ENCODE measurements at regions not wholly inside any gene's neighbourhood (a gene's known extent, or its start where the extent isn't known, plus 50 kb on each side); places are given as distances from the start of the nearest gene placed in this dataset.

DNA sequence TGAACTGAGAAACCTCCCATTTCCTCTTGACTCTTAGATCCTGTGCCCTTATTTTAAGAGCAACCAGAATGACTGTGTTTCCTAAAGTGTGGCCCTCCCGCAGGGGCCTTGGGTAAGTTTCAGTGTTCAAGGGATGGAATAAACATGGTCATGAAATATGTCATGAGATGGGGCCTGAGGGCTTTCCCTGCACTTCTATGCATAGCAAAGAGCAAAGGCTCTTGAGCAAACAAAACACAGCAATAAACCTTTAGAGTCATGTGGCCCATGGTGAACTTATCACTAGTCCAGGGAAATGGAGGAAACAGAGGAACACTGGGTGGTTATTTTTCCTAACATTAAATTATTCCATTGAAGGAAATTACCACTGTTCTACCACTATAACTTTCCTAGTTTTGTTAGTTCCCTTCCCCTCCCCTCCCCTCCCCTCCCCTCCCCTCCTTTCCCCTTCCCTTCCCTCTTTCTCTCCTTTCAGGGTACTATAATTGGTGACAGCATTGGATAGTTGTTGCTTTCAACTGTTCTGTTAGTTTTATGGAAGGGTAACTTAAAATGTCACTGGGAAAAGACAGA, 72.4 kb downstream of the CTSL start:
- no peaks in the 10 kb centered on the region for H3K36me3 ChIP-seq
- no peak overlapping the region for H3K4me3 ChIP-seq
- no peak overlapping the region for H3K27ac ChIP-seq
- no peaks in the 10 kb centered on the region for H3K4me1 ChIP-seq
- TF ChIP-seq POLR2A (IDR thresholded peaks at IDR 0.05) (no peak), EP300 (IDR thresholded peaks at IDR 0.05) (no peak), POLR2AphosphoS5 (IDR thresholded peaks at IDR 0.05) (no peak)
- TF ChIP-seq, protein P1, sequence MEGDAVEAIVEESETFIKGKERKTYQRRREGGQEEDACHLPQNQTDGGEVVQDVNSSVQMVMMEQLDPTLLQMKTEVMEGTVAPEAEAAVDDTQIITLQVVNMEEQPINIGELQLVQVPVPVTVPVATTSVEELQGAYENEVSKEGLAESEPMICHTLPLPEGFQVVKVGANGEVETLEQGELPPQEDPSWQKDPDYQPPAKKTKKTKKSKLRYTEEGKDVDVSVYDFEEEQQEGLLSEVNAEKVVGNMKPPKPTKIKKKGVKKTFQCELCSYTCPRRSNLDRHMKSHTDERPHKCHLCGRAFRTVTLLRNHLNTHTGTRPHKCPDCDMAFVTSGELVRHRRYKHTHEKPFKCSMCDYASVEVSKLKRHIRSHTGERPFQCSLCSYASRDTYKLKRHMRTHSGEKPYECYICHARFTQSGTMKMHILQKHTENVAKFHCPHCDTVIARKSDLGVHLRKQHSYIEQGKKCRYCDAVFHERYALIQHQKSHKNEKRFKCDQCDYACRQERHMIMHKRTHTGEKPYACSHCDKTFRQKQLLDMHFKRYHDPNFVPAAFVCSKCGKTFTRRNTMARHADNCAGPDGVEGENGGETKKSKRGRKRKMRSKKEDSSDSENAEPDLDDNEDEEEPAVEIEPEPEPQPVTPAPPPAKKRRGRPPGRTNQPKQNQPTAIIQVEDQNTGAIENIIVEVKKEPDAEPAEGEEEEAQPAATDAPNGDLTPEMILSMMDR (IDR thresholded peaks at IDR 0.05), result no peak
- 74 to 100% (median 78%) methylated on average over 1 of the region's 1 CpG for WGBS, 5 donors
- no peaks in the 10 kb centered on the region for H3K9me3 ChIP-seq
- peaks cover 0 to 13% (median 0%) of the 10 kb centered on the region in 3 donors for H3K27me3 ChIP-seq
- intact Hi-C loops (cut with DNase I; ENCODE audit: low total_unique reads), result no loop called here
- DNase-seq, result no peak

DNA sequence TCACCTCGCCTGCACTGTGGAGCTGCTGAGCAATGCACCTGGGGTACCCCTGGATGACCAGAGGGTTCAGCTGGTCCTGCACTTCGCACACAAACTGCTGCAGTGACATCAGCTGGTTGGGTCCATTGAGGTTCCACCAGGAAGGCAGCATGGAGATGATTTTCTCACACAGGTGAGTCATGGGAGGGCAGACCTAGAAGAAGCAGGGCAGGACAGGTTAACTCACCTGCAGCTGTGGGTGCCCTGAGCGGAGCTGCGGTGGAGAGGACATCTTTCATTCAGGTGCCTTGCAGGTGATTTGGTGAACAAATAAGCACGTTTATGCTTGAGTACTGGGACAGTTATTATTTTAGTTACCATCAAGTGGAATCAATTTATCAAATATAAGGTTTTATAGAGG, 73.6 kb downstream of the CTSL start:
- intact Hi-C loops (cut with DNase I; ENCODE audit: low total_unique reads), result no loop called here
- TF ChIP-seq POLR2A (IDR thresholded peaks at IDR 0.05), result no peak
- no peak for TF ChIP-seq EP300 (IDR thresholded peaks at IDR 0.05)
- no peak for TF ChIP-seq POLR2AphosphoS5 (IDR thresholded peaks at IDR 0.05)
- TF ChIP-seq, protein P1 (IDR thresholded peaks at IDR 0.05), result no peak
- H3K27ac ChIP-seq, result no peak overlapping the region
- H3K27me3 ChIP-seq, result peaks cover 0 to 13% (median 0%) of the 10 kb centered on the region in 3 donors
- H3K4me3 ChIP-seq, result no peak overlapping the region
- WGBS, 5 donors, result 80 to 88% (median 86%) methylated on average over 4 to 5 of the region's 5 CpGs
- no peaks in the 10 kb centered on the region for H3K9me3 ChIP-seq
- H3K36me3 ChIP-seq, result no peaks in the 10 kb centered on the region
- DNase-seq, result no peak
- no peaks in the 10 kb centered on the region for H3K4me1 ChIP-seq

GRCh38 chr9:87800456-87800855, 74.5 kb downstream of the CTSL start:
- no peaks in the 10 kb centered on the region for H3K9me3 ChIP-seq
- H3K4me1 ChIP-seq, result no peaks in the 10 kb centered on the region
- intact Hi-C loops (cut with DNase I; ENCODE audit: low total_unique reads), result no loop called here

GRCh38 chr9:87801013-87801412, 75.1 kb downstream of the CTSL start:
- intact Hi-C loops (cut with DNase I; ENCODE audit: low total_unique reads), result no loop called here
- H3K27ac ChIP-seq, result no peak overlapping the region
- TF ChIP-seq POLR2AphosphoS5 (IDR thresholded peaks at IDR 0.05) (no peak), POLR2A (IDR thresholded peaks at IDR 0.05) (no peak), EP300 (IDR thresholded peaks at IDR 0.05) (no peak)
- TF ChIP-seq, protein P1 (IDR thresholded peaks at IDR 0.05), result no peak
- no peak for DNase-seq
- H3K36me3 ChIP-seq, result no peaks in the 10 kb centered on the region
- no peak overlapping the region for H3K4me3 ChIP-seq
- no peaks in the 10 kb centered on the region for H3K9me3 ChIP-seq
- peaks cover 0 to 13% (median 0%) of the 10 kb centered on the region in 3 donors for H3K27me3 ChIP-seq
- 20 to 40% (median 22%) methylated on average over 4 of the region's 4 CpGs for WGBS, 5 donors
- no peaks in the 10 kb centered on the region for H3K4me1 ChIP-seq

More at GRCh38 chr9:87800456-87800855, 74.5 kb downstream of the CTSL start:
- WGBS, 5 donors, result 56 to 78% (median 62%) methylated on average over 6 to 7 of the region's 7 CpGs
- TF ChIP-seq POLR2AphosphoS5 (IDR thresholded peaks at IDR 0.05) (no peak), POLR2A (IDR thresholded peaks at IDR 0.05) (no peak), EP300 (IDR thresholded peaks at IDR 0.05) (no peak)
- TF ChIP-seq, protein P1 (IDR thresholded peaks at IDR 0.05), result no peak
- Histone ChIP-seq H3K36me3 (no peaks in the 10 kb centered on the region), H3K27me3 (peaks cover 0 to 13% (median 0%) of the 10 kb centered on the region in 3 donors), H3K27ac (no peak overlapping the region), H3K4me3 (no peak overlapping the region)
- DNase-seq, result no peak
